Medulla oblongata (tissue), 1 donor: ENCODE measurements at regions not wholly inside any gene's neighbourhood (a gene's known extent, or its start where the extent isn't known, plus 50 kb on each side); places are given as distances from the start of the nearest gene placed in this dataset.

Source experiments
- DNase-seq: peaks from one replicate; pipeline ENCODE4 v3.0.0-alpha.2; 2015; ENCODE audit errors: extremely low spot score

- DNase-seq, result no peak
Measured at GRCh38 chr13:40409278-40409677, 257.2 kb downstream of the FOXO1 start.

GRCh38 chr13:40410315-40410714, 256.1 kb downstream of the FOXO1 start:
- DNase-seq, result no peak

GRCh38 chr13:40420160-40420740, 246.2 kb downstream of the FOXO1 start:
- no peak for DNase-seq

- no peak for DNase-seq
Measured at GRCh38 chr13:40422588-40423235, 243.7 kb downstream of the FOXO1 start.

- DNase-seq, result no peak
Measured at GRCh38 chr13:40428354-40428753, 238.1 kb downstream of the FOXO1 start.

DNA sequence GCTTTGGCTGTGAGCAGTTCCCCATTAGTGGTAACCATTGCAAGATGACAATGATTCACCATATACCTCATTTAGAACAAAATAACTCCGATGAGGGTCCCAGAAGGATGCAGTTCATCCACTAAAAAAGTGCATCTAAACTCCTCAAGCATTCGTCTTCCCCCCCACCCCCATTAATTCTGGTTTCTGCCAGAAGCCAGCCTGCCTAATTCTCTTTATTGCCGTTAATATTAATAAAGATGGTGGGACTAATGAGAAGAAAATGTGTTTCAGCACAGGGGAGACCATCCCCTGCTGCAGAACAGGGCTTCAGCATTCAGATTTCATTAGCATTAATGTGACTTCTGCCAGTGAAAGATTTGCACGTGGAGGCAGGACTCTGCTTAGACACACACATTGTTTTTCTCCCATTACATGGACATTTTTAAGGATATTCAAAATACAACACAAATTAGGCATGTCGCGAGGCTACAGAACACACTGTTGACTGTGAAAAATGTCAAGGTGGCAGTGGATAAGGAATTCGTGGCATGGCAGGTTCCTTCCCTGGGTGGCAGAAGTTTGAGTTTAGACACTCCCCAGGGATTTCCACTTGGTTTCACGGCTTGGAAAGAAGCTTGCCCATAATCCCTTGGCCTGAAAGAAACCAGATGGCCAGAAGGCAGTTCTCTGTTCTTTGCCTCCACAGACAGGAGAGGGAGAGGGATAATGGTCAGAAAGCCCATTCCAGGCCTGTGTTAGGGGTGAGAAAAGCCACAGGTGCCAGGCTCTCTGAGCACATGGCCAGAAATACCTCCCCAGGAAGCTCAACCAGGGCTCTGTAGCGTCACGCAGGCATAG, 236.5 kb downstream of the FOXO1 start:
- no peak for DNase-seq

GRCh38 chr13:40432018-40432978, 234.1 kb downstream of the FOXO1 start:
- DNase-seq, result no peak

- no peak for DNase-seq
Measured at GRCh38 chr13:40433001-40433400, 233.4 kb downstream of the FOXO1 start.

DNA sequence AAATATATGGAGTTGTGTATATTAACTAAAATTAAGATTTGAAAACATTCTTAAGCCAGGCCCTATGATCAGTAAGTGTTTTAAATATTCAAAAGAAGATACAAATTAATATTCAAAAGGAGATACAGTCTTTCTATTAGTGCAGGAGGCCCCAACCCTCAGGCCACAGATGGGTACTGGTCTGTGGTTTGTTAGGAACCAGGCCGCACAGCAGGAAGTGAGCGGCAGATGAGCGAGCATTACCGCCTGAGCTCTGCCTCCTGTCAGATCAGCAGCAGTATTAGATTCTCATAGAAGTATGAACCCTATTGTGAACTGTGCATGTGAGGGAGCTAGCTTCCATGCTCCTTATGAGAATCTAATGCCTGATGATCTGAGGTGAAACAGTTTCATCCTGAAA, 232.9 kb downstream of the FOXO1 start:
- DNase-seq, result no peak

- no peak for DNase-seq
Measured at GRCh38 chr13:40434516-40435397, 231.7 kb downstream of the FOXO1 start.

DNA sequence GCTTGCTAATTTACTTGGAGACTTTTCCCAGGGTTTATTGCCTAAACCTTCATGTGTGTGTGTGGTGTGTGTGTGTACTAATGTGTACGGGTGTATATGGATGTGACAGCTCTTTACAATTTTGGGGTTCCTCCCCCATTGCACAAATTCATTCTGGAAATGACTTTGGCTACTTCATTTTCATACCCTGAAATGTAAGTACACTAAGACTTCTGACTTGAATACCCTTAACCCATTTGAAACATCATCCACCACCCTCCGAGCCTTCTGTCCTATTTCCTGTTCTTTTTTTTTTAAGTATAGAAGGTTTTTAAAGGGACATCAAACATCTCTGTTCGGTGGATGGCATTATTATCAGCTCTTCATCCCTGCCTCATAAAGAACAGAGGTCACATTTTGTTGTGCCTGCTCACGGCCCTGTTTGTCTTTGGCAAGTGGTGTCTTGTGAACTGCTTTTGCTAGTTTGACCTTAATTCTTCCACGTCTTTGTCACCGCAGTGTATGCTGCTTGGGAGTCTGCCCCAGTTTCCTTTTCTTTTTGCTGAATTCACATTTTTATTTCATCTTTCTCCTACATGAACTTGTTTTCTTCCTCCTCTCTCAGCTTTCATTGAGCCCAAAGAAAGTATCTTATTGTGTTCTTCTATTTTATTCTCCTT, 228.3 kb downstream of the FOXO1 start:
- DNase-seq, result peak; percentile 57

GRCh38 chr13:40438999-40439797, 227.2 kb downstream of the FOXO1 start:
- peak; percentile 65 for DNase-seq

DNA sequence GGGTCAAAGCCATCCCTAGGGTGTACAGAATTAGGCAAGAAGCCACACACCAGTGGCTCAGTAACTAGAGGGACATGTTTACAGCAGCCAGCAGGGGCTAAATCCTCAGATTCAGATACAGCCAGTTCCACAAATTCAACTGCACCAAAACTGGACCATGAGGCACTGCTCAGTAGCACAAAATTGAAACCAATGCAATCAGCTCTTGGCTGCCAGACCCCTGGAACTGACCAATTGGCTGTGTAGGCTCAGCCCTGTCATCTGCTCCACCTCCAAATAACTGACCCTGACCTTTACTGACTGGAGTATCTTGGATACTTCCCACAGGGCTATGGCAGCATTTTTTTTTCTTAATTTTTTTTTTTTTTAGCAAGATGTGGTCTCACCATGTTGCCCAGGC, 226.5 kb downstream of the FOXO1 start:
- no peak for DNase-seq

GRCh38 chr13:40440990-40441820, 225.2 kb downstream of the FOXO1 start:
- DNase-seq, result peak; percentile 85

DNA sequence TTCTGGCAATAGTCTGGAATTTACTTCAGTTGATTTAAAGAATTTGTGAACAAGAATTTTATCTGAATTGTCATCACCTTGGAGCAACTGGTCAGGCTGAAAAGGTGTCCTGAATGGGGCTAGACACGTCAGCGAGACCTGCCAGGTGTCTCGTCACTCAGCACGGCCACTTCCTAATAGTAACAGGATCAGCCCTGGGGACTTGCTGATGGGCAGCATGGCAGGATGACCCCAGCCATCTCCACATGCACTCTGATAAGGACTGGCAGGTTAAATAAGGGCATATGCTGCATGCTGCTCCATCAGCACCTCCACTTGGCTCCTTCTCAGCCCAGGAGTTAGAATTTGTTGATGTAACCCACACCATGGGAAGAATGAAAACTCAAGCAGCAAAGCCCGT, 224.2 kb downstream of the FOXO1 start:
- DNase-seq, result no peak

DNA sequence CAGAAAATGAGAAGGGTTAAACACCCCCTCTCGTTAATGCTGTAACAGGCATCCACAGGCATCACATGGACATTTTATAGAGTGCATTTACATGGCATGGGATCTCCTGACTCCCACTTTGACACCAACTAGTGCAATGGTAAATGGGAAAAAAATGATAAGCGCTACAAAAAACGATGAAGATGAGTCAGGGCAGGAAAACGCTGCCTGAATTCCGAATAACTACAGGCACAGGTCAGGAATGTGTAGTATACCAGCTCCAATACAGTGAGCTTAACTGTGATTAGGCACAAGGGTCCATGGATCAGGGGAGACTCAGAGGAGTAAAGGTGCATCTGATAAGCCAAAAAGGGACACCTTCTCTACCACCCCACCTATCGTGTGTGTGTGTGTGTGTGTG, 223.6 kb downstream of the FOXO1 start:
- DNase-seq, result no peak

- DNase-seq, result no peak
Measured at GRCh38 chr13:40444241-40444640, 222.2 kb downstream of the FOXO1 start.

GRCh38 chr13:40445557-40445990, 220.9 kb downstream of the FOXO1 start:
- peak; percentile 43 for DNase-seq
